ENCODE measurements at regions not wholly inside any gene's neighbourhood (a gene's known extent, or its start where the extent isn't known, plus 50 kb on each side); places are given as distances from the start of the nearest gene placed in this dataset.

DNA sequence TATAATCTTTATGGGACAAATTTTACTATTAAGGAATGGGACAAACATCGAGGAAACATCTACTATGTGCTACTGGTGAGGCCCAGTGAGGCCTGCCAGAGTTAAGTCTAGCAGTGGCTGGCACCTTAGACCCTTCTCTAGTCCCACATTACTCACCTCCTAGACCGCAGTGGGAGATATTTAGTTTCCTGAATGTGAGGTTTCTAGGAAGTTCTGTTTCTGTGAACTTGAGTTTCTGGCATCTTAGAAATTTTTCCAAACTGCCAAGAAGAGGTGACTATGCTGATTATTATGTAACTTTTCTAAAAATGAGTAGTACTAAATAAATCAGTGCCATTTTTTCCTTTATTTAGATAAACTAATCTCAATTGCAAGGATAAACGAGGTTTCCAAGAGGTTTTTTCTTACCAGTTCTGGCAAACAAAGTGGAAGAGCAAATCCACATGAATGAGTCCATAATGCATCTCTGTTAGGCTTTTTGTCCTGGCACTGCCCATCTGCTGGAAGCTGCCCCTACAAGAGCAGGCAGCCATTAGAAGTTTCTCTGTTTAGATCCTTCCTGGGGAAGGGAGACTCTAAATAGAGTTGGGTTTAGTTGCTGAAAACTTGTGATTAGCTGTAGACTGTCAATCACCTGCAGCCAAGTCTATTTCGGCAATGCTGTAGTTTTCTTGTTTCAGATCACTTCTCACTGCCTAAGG, 348.7 kb downstream of the MAN2A1 start:
- TF ChIP-seq, protein P1, sequence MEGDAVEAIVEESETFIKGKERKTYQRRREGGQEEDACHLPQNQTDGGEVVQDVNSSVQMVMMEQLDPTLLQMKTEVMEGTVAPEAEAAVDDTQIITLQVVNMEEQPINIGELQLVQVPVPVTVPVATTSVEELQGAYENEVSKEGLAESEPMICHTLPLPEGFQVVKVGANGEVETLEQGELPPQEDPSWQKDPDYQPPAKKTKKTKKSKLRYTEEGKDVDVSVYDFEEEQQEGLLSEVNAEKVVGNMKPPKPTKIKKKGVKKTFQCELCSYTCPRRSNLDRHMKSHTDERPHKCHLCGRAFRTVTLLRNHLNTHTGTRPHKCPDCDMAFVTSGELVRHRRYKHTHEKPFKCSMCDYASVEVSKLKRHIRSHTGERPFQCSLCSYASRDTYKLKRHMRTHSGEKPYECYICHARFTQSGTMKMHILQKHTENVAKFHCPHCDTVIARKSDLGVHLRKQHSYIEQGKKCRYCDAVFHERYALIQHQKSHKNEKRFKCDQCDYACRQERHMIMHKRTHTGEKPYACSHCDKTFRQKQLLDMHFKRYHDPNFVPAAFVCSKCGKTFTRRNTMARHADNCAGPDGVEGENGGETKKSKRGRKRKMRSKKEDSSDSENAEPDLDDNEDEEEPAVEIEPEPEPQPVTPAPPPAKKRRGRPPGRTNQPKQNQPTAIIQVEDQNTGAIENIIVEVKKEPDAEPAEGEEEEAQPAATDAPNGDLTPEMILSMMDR (IDR thresholded peaks at IDR 0.05; ENCODE audit: poor library complexity, severe bottlenecking), result no peak
- H3K9me3 ChIP-seq (ENCODE audit: severe bottlenecking), result no peaks in the 10 kb centered on the region
- no peaks in the 10 kb centered on the region for H3K4me1 ChIP-seq (ENCODE audit: insufficient read depth, poor library complexity, severe bottlenecking)
- ATAC-seq (ENCODE audit: low read depth) (no peak), DNase-seq (ENCODE audit: low spot score) (no peak)
- no peak overlapping the region for H3K4me3 ChIP-seq (ENCODE audit: severe bottlenecking)
- no peak overlapping the region for H3K27ac ChIP-seq (ENCODE audit: poor library complexity, severe bottlenecking)
- H3K27me3 ChIP-seq (ENCODE audit: insufficient read depth, poor library complexity, severe bottlenecking), result no peaks in the 10 kb centered on the region
- no peaks in the 10 kb centered on the region for H3K36me3 ChIP-seq (ENCODE audit: low read depth)

DNA sequence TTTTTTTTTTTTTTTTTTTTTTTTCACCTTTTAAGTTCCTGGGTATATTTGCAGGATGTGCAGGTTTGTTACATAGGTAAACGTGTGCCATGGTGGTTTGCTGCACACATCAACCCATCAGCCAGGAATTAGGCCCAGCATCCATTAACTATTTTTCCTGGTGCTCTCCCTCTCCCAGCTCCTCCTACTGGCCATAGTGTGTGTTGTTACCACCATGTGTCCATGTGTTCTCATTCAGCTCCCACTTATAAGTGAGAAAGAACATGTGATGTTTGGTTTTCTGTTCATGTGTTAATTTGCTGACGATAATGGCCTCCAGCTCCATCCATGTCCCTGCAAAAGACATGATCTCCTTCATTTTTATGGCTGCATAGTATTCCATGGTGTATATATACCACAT, 350.5 kb downstream of the MAN2A1 start:
- Histone ChIP-seq H3K27me3 (ENCODE audit: insufficient read depth, poor library complexity, severe bottlenecking) (no peaks in the 10 kb centered on the region), H3K27ac (ENCODE audit: poor library complexity, severe bottlenecking) (no peak overlapping the region), H3K4me3 (ENCODE audit: severe bottlenecking) (no peak overlapping the region), H3K9me3 (ENCODE audit: severe bottlenecking) (no peaks in the 10 kb centered on the region), H3K4me1 (ENCODE audit: insufficient read depth, poor library complexity, severe bottlenecking) (no peaks in the 10 kb centered on the region), H3K36me3 (ENCODE audit: low read depth) (no peaks in the 10 kb centered on the region)
- TF ChIP-seq, protein P1 (IDR thresholded peaks at IDR 0.05; ENCODE audit: poor library complexity, severe bottlenecking), result no peak
- DNase-seq (ENCODE audit: low spot score) (no peak), ATAC-seq (ENCODE audit: low read depth) (no peak)

DNA sequence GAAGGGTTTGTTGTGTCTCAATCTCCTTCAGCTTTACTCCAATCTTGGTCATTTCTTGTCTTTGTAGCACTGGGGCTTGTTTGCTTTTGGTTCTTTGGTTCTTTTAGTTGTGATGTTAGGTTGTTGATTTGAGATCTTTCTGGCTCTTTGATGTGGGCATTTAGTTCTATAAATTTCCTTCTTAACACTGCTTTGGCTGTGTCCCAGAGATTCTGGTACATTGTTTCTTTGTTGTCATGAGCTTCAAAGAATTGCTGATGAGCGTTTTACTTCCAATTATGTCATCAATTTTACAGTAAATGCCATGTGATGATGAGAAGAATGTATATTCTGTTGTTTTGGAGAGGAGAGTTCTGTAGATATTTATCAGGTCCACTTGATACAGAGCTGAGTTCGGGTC, 353.3 kb downstream of the MAN2A1 start:
- Histone ChIP-seq H3K27me3 (ENCODE audit: insufficient read depth, poor library complexity, severe bottlenecking) (peaks cover 3% of the 10 kb centered on the region), H3K4me1 (ENCODE audit: insufficient read depth, poor library complexity, severe bottlenecking) (no peaks in the 10 kb centered on the region), H3K36me3 (ENCODE audit: low read depth) (no peaks in the 10 kb centered on the region), H3K4me3 (ENCODE audit: severe bottlenecking) (no peak overlapping the region), H3K9me3 (ENCODE audit: severe bottlenecking) (no peaks in the 10 kb centered on the region), H3K27ac (ENCODE audit: poor library complexity, severe bottlenecking) (no peak overlapping the region)
- TF ChIP-seq, protein P1 (IDR thresholded peaks at IDR 0.05; ENCODE audit: poor library complexity, severe bottlenecking), result no peak
- ATAC-seq (ENCODE audit: low read depth) (no peak), DNase-seq (ENCODE audit: low spot score) (no peak)

DNA sequence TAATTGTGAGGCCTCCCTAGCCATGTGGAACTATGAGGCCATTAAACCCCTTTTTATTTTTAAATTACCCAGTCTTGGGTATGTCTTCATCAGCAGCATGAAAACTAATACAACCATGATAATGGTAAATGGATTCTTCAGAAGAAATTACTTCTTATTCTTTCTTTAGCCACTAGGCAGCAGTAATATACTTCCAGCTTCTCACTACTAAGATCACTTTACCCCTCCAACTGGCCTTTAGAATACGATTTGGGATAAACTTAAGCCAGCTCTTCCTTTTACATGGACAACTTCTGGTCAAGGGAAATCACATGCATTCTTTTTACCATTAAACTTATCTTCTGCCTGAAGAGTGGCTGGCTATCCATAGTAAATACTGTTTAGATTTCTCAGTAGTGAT, 355.4 kb downstream of the MAN2A1 start:
- no peak for DNase-seq (ENCODE audit: low spot score)
- TF ChIP-seq, protein P1 (IDR thresholded peaks at IDR 0.05; ENCODE audit: poor library complexity, severe bottlenecking), result peak; percentile 66
- Histone ChIP-seq H3K4me3 (ENCODE audit: severe bottlenecking) (no peak overlapping the region), H3K36me3 (ENCODE audit: low read depth) (no peaks in the 10 kb centered on the region), H3K4me1 (ENCODE audit: insufficient read depth, poor library complexity, severe bottlenecking) (no peaks in the 10 kb centered on the region), H3K27me3 (ENCODE audit: insufficient read depth, poor library complexity, severe bottlenecking) (peaks cover 5% of the 10 kb centered on the region), H3K27ac (ENCODE audit: poor library complexity, severe bottlenecking) (no peak overlapping the region), H3K9me3 (ENCODE audit: severe bottlenecking) (no peaks in the 10 kb centered on the region)
- ATAC-seq (ENCODE audit: low read depth), result no peak

DNA sequence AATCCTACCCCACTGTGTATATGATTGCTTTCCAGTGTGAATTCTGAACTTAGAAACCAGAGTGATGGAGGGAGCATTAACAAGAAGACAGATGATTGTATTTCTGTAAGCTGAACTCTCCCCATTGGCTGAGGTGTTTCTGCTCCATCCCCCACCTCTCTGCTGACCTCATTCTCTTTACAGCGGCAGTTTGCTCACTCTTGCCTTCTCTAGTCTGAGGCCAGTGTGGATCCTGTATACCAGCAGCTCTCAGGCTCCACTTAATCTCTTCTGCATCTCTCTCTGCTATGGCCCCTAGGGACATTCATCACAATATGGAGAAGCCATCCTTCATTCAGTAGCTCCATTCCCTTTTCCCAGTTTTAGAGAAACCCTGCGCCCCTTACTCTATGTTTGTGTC, 358.8 kb downstream of the MAN2A1 start:
- Histone ChIP-seq H3K27me3 (ENCODE audit: insufficient read depth, poor library complexity, severe bottlenecking) (peaks cover 5% of the 10 kb centered on the region), H3K27ac (ENCODE audit: poor library complexity, severe bottlenecking) (no peak overlapping the region), H3K4me3 (ENCODE audit: severe bottlenecking) (no peak overlapping the region), H3K9me3 (ENCODE audit: severe bottlenecking) (no peaks in the 10 kb centered on the region), H3K36me3 (ENCODE audit: low read depth) (no peaks in the 10 kb centered on the region), H3K4me1 (ENCODE audit: insufficient read depth, poor library complexity, severe bottlenecking) (no peaks in the 10 kb centered on the region)
- ATAC-seq (ENCODE audit: low read depth), result peak; percentile 12; the same call in 1 of the 3 replicates
- DNase-seq (ENCODE audit: low spot score), result no peak
- TF ChIP-seq, protein P1 (IDR thresholded peaks at IDR 0.05; ENCODE audit: poor library complexity, severe bottlenecking), result no peak

All from RWPE2 (cell line).